GM23248 (cell line): ENCODE measurements at regions not wholly inside any gene's neighbourhood (a gene's known extent, or its start where the extent isn't known, plus 50 kb on each side); places are given as distances from the start of the nearest gene placed in this dataset.

ENCODE experiments used
- EZH2 ChIP-seq: fragments of 200-600 bp; sonication (generic); IDR thresholded peaks from 2 replicates; pipeline ENCODE4 v1.6.1; 2018; ENCODE audit warnings: antibody characterized with exemption, mild to moderate bottlenecking; ENCODE audit not compliant: insufficient read depth, poor library complexity, severe bottlenecking
- EZH2phosphoT487 ChIP-seq: fragments of 200-600 bp; sonication (generic); IDR thresholded peaks from 2 replicates; pipeline ENCODE4 v1.6.1; 2018; ENCODE audit warnings: antibody characterized with exemption, moderate library complexity, mild to moderate bottlenecking, low read depth; ENCODE audit not compliant: insufficient read depth

- TF ChIP-seq EZH2phosphoT487 (no peak), EZH2 (no peak)
Observed at GRCh38 chr3:28850186-28850585, 430.7 kb upstream of the RBMS3 start.
